H7 (cell line): ENCODE measurements at regions not wholly inside any gene's neighbourhood (a gene's known extent, or its start where the extent isn't known, plus 50 kb on each side); places are given as distances from the start of the nearest gene placed in this dataset.
A peak's percentile ranks its signal among the peaks of the same experiment; 100 is the strongest.

Experiments
- DNase-seq: peaks from one replicate; pipeline ENCODE4 v3.0.0; 2012
- H3K27me3 ChIP-seq: 2 replicates; pipeline ENCODE4 v1.6.0; 2011; ENCODE audit warnings: mild to moderate bottlenecking, low read length; ENCODE audit not compliant: control insufficient read depth, insufficient read depth
- H3K36me3 ChIP-seq: replicated peaks from 2 replicates; pipeline ENCODE4 v1.5.1; 2011; ENCODE audit warnings: low read length; ENCODE audit not compliant: control insufficient read depth, insufficient read depth
- H3K4me3 ChIP-seq: 2 replicates; pipeline ENCODE4 v1.5.1; 2011; ENCODE audit warnings: low read depth, mild to moderate bottlenecking, control low read depth, low read length, moderate library complexity; ENCODE audit not compliant: insufficient read depth

- Histone ChIP-seq H3K27me3 (no peaks in the 10 kb centered on the region), H3K36me3 (no peaks in the 10 kb centered on the region), H3K4me3 (no peak overlapping the region)
- no peak for DNase-seq
Measured at GRCh38 chr3:182276512-182276911, 516.8 kb upstream of the ATP11B start.

- Histone ChIP-seq H3K27me3 (no peaks in the 10 kb centered on the region), H3K36me3 (no peaks in the 10 kb centered on the region), H3K4me3 (no peak overlapping the region)
- peak; percentile 17 for DNase-seq
Measured at GRCh38 chr3:182284793-182285192, 508.5 kb upstream of the ATP11B start.

GRCh38 chr3:182292591-182292990, 500.7 kb upstream of the ATP11B start:
- H3K27me3 ChIP-seq, result no peaks in the 10 kb centered on the region
- no peaks in the 10 kb centered on the region for H3K36me3 ChIP-seq
- DNase-seq, result no peak
- H3K4me3 ChIP-seq, result no peak overlapping the region

GRCh38 chr3:182294256-182294655, 499.0 kb upstream of the ATP11B start:
- Histone ChIP-seq H3K36me3 (no peaks in the 10 kb centered on the region), H3K27me3 (no peaks in the 10 kb centered on the region)
- DNase-seq, result no peak

GRCh38 chr3:182294696-182295095, 498.6 kb upstream of the ATP11B start:
- no peak for DNase-seq
- no peaks in the 10 kb centered on the region for H3K36me3 ChIP-seq
- H3K4me3 ChIP-seq, result no peak overlapping the region
- H3K27me3 ChIP-seq, result no peaks in the 10 kb centered on the region

More at GRCh38 chr3:182294256-182294655, 499.0 kb upstream of the ATP11B start:
- H3K4me3 ChIP-seq, result no peak overlapping the region

- DNase-seq, result no peak
Measured at GRCh38 chr3:182300266-182300665, 493.0 kb upstream of the ATP11B start.

GRCh38 chr3:182303169-182303568, 490.1 kb upstream of the ATP11B start:
- Histone ChIP-seq H3K36me3 (no peaks in the 10 kb centered on the region), H3K27me3 (no peaks in the 10 kb centered on the region), H3K4me3 (no peak overlapping the region)
- DNase-seq, result no peak

More at GRCh38 chr3:182300266-182300665, 493.0 kb upstream of the ATP11B start:
- H3K4me3 ChIP-seq, result no peak overlapping the region
- no peaks in the 10 kb centered on the region for H3K36me3 ChIP-seq
- no peaks in the 10 kb centered on the region for H3K27me3 ChIP-seq

- DNase-seq, result no peak
Measured at GRCh38 chr3:182305881-182306665, 487.2 kb upstream of the ATP11B start.

GRCh38 chr3:182308328-182308727, 485.0 kb upstream of the ATP11B start:
- no peaks in the 10 kb centered on the region for H3K27me3 ChIP-seq
- no peaks in the 10 kb centered on the region for H3K36me3 ChIP-seq
- H3K4me3 ChIP-seq, result no peak overlapping the region
- DNase-seq, result no peak

More at GRCh38 chr3:182305881-182306665, 487.2 kb upstream of the ATP11B start:
- Histone ChIP-seq H3K27me3 (no peaks in the 10 kb centered on the region), H3K36me3 (no peaks in the 10 kb centered on the region), H3K4me3 (no peak overlapping the region)

GRCh38 chr3:182309120-182309519, 484.2 kb upstream of the ATP11B start:
- Histone ChIP-seq H3K4me3 (no peak overlapping the region), H3K36me3 (no peaks in the 10 kb centered on the region), H3K27me3 (no peaks in the 10 kb centered on the region)
- no peak for DNase-seq

- H3K27me3 ChIP-seq, result no peaks in the 10 kb centered on the region
- H3K36me3 ChIP-seq, result no peaks in the 10 kb centered on the region
- DNase-seq, result no peak
- H3K4me3 ChIP-seq, result no peak overlapping the region
Measured at GRCh38 chr3:182315313-182315712, 478.0 kb upstream of the ATP11B start.

- peak; percentile 24 for DNase-seq
- Histone ChIP-seq H3K4me3 (no peak overlapping the region), H3K36me3 (no peaks in the 10 kb centered on the region), H3K27me3 (no peaks in the 10 kb centered on the region)
Measured at GRCh38 chr3:182323126-182323700, 470.1 kb upstream of the ATP11B start.

- H3K27me3 ChIP-seq, result no peaks in the 10 kb centered on the region
- H3K36me3 ChIP-seq, result no peaks in the 10 kb centered on the region
- H3K4me3 ChIP-seq, result no peak overlapping the region
- no peak for DNase-seq
Measured at GRCh38 chr3:182323898-182324297, 469.4 kb upstream of the ATP11B start.

GRCh38 chr3:182325213-182325950, 467.9 kb upstream of the ATP11B start:
- Histone ChIP-seq H3K27me3 (no peaks in the 10 kb centered on the region), H3K36me3 (no peaks in the 10 kb centered on the region), H3K4me3 (no peak overlapping the region)
- DNase-seq, result no peak

- no peak overlapping the region for H3K4me3 ChIP-seq
Measured at GRCh38 chr3:182327196-182327681, 466.1 kb upstream of the ATP11B start.

More at GRCh38 chr3:182327196-182327681, 466.1 kb upstream of the ATP11B start:
- peak; percentile 19 for DNase-seq
- H3K27me3 ChIP-seq, result no peaks in the 10 kb centered on the region
- H3K36me3 ChIP-seq, result no peaks in the 10 kb centered on the region
